ENCODE measurements at regions not wholly inside any gene's neighbourhood (a gene's known extent, or its start where the extent isn't known, plus 50 kb on each side); places are given as distances from the start of the nearest gene placed in this dataset.

- Histone ChIP-seq H3K36me3 (ENCODE audit: low read depth) (no peaks in the 10 kb centered on the region), H3K9me3 (no peaks in the 10 kb centered on the region), H3K4me1 (ENCODE audit: low read depth) (no peaks in the 10 kb centered on the region), H3K4me3 (no peak overlapping the region)
- DNase-seq = no peak
- no peak for ATAC-seq
- TF ChIP-seq, protein P1, sequence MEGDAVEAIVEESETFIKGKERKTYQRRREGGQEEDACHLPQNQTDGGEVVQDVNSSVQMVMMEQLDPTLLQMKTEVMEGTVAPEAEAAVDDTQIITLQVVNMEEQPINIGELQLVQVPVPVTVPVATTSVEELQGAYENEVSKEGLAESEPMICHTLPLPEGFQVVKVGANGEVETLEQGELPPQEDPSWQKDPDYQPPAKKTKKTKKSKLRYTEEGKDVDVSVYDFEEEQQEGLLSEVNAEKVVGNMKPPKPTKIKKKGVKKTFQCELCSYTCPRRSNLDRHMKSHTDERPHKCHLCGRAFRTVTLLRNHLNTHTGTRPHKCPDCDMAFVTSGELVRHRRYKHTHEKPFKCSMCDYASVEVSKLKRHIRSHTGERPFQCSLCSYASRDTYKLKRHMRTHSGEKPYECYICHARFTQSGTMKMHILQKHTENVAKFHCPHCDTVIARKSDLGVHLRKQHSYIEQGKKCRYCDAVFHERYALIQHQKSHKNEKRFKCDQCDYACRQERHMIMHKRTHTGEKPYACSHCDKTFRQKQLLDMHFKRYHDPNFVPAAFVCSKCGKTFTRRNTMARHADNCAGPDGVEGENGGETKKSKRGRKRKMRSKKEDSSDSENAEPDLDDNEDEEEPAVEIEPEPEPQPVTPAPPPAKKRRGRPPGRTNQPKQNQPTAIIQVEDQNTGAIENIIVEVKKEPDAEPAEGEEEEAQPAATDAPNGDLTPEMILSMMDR (IDR thresholded peaks at IDR 0.05) = no peak
- intact Hi-C loops (cut with DNase I, micrococcal nuclease) = no loop called here
Observed at GRCh38 chr10:33927347-33927746, 592.9 kb upstream of the NRP1 start.

DNA sequence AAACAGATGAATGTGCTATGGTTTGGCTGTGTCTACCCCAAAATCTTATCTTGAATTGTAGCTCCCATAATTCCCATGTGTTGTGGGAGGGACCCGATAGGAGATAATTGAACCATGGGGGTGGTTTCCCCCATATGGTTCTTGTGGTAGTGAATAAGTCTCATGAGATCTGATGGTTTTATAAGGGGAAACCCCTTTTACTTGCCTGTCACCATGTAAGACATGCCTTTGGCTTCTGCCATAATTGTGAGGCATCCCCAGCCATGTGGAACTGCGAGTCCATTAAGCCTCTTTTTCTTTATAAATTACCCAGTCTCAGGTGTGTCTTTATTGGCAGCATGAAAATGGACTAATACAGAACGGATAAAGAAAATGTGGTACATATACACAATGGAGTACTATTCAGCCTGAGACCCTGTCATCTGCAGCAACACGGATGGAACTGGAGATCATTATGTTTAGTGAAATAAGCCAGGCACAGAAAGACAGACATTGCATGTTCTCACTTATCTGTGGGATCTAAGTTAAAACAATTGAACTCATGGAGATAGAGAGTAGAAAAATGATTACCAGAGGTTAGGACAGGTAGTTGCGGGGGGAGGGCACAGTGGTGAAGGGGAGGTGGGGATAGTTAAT is 587.6 kb upstream of the NRP1 start:
- ATAC-seq (no peak), DNase-seq (no peak)
- intact Hi-C loops (cut with DNase I, micrococcal nuclease) = no loop called here
- no peak overlapping the region for H3K4me3 ChIP-seq
- TF ChIP-seq, protein P1 (IDR thresholded peaks at IDR 0.05) = no peak
- no peaks in the 10 kb centered on the region for H3K36me3 ChIP-seq (ENCODE audit: low read depth)
- H3K9me3 ChIP-seq = no peaks in the 10 kb centered on the region
- H3K4me1 ChIP-seq (ENCODE audit: low read depth) = no peaks in the 10 kb centered on the region

DNA sequence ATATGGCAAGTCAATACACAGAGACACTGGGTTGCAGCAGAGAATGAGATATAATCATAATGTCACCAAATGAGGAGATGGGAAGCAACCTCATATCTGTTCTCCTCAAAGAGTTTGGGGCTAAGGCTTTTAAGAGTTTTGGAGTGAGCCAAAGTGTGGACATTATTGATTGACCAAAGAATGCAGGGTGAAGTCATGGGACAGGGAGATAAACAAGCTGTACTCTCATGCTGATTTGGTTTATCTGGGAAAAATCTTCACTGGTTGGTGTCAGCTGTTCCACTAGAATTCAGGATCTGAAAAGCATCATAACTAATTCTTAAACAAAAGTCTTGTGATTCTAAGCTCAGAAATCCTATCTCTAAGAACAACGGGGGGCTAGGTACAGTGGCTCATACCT is 585.9 kb upstream of the NRP1 start:
- ATAC-seq (no peak), DNase-seq (no peak)
- Histone ChIP-seq H3K4me1 (ENCODE audit: low read depth) (no peaks in the 10 kb centered on the region), H3K4me3 (no peak overlapping the region), H3K9me3 (no peaks in the 10 kb centered on the region), H3K36me3 (ENCODE audit: low read depth) (no peaks in the 10 kb centered on the region)
- TF ChIP-seq, protein P1 (IDR thresholded peaks at IDR 0.05) = no peak
- intact Hi-C loops (cut with DNase I, micrococcal nuclease) = no loop called here

GRCh38 chr10:33919244-33919643 is 584.8 kb upstream of the NRP1 start:
- Histone ChIP-seq H3K36me3 (ENCODE audit: low read depth) (no peaks in the 10 kb centered on the region), H3K9me3 (no peaks in the 10 kb centered on the region), H3K4me1 (ENCODE audit: low read depth) (no peaks in the 10 kb centered on the region), H3K4me3 (no peak overlapping the region)
- TF ChIP-seq, protein P1 (IDR thresholded peaks at IDR 0.05) = no peak
- DNase-seq (no peak), ATAC-seq (no peak)
- intact Hi-C loops (cut with DNase I, micrococcal nuclease) = no loop called here

DNA sequence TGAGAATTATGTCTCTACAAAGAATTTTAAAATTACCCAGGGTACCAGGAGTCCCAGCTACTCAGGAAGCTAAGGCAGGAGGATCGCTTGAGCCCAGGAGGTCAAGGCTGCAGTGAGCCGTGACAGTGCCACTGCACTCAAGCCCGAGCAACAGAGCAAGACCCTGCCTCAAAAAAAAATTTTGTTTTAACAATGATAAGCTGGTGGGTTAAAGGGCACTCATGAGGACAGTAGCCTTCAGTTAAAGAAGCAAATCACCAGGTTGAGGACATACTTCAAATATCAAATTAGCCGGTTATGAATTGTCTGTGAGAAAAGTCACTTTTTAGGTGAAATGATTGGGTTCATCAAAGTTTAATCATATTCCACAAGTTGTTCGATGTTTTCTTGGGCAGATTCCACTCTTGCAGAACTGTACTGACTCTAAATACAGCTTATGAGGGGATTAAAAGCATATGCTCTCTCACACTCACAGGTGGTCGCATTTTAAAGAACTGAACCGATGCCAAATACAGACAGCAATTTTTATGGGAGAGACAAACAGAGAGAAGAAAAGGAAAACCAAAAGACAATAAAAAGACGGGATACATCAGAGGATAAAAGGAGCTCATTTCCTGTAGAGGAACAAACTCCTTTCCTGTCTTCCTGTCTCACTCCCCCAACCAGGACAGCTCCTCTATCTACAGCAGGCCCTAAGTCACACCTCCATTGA is 582.8 kb upstream of the NRP1 start:
- DNase-seq (no peak), ATAC-seq (no peak)
- no peaks in the 10 kb centered on the region for H3K36me3 ChIP-seq (ENCODE audit: low read depth)
- no peaks in the 10 kb centered on the region for H3K9me3 ChIP-seq
- no peak overlapping the region for H3K4me3 ChIP-seq
- intact Hi-C loops (cut with DNase I, micrococcal nuclease) = no loop called here
- TF ChIP-seq, protein P1 (IDR thresholded peaks at IDR 0.05) = no peak
- no peaks in the 10 kb centered on the region for H3K4me1 ChIP-seq (ENCODE audit: low read depth)

Data from mucosa of descending colon (tissue), 3 donors.